H1 (cell line): ENCODE measurements at regions not wholly inside any gene's neighbourhood (a gene's known extent, or its start where the extent isn't known, plus 50 kb on each side); places are given as distances from the start of the nearest gene placed in this dataset.

Experiments
- CTCF ChIA-PET: fragments of 300-600 bp; sonication (Branson Sonifier 250); formaldehyde crosslinking; loops from one replicate; lab custom pipeline; 2021; ENCODE audit not compliant: partially characterized antibody; lab: Charles Lee
- POLR2A ChIA-PET: fragments of 300-600 bp; sonication (Branson Sonifier 250); formaldehyde crosslinking; loops from one replicate; lab custom pipeline; 2021; ENCODE audit warnings: inconsistent platforms; ENCODE audit not compliant: partially characterized antibody; lab: Charles Lee
- DNase-seq, 2 experiments: peaks; one replicate each; pipeline versions ENCODE4 v3.0.0 to v3.0.0-alpha.2; 2010 to 2022; ENCODE audit warnings: low spot score in 2 of 2, low read depth in 1 of 2, mixed read lengths in 1 of 2
- FAIRE-seq: peaks from 2 replicates; lab custom pipeline; 2011; peaks lifted over from hg19 to GRCh38; lab: Jason Lieb, UNC
- H2AFZ ChIP-seq: 2 replicates; pipeline ENCODE4 v1.8.1; 2012; ENCODE audit warnings: low read length, inconsistent platforms
- H2AK5ac ChIP-seq: 2 replicates; pipeline ENCODE4 v1.6.1; 2013; ENCODE audit warnings: low read depth, low read length
- H2BK120ac ChIP-seq: replicated peaks from 2 replicates; pipeline ENCODE3; 2013; ENCODE audit warnings: low read depth, low read length, inconsistent platforms
- H2BK12ac ChIP-seq: 2 replicates; pipeline ENCODE4 v1.6.1; 2013; ENCODE audit warnings: low read depth, low read length
- H2BK15ac ChIP-seq: 2 replicates; pipeline ENCODE4 v1.6.1; 2013; ENCODE audit warnings: low read length
- H2BK20ac ChIP-seq: 2 replicates; pipeline ENCODE4 v1.6.1; 2013; ENCODE audit warnings: low read length
- H2BK5ac ChIP-seq: 2 replicates; pipeline ENCODE4 v1.6.1; 2013; ENCODE audit warnings: low read depth, low read length
- H3K14ac ChIP-seq: 2 replicates; pipeline ENCODE4 v1.6.1; 2013; ENCODE audit warnings: inconsistent platforms; ENCODE audit not compliant: insufficient read length
- H3K18ac ChIP-seq: 2 replicates; pipeline ENCODE4 v1.6.1; 2013; ENCODE audit warnings: low read length; ENCODE audit errors: extremely low read depth
- H3K23ac ChIP-seq: 2 replicates; pipeline ENCODE4 v1.6.1; 2013; ENCODE audit warnings: inconsistent platforms; ENCODE audit not compliant: insufficient read length
- H3K23me2 ChIP-seq: 2 replicates; pipeline ENCODE4 v1.6.1; 2013; ENCODE audit warnings: low read depth, low read length
- H3K27ac ChIP-seq: 2 replicates; pipeline ENCODE4 v1.6.1; 2011; ENCODE audit warnings: low read depth, low read length, inconsistent platforms
- H3K27me3 ChIP-seq, 4 experiments: replicated peaks in 1 of 4; 1 replicate in 1 of 4; 2 replicates in 3 of 4; pipeline versions ENCODE4 v1.6.1 to v1.8.1; 2011 to 2013; ENCODE audit warnings: low read length in 3 of 4, mild to moderate bottlenecking in 3 of 4, inconsistent platforms in 2 of 4, mixed read lengths in 2 of 4, moderate library complexity in 1 of 4; ENCODE audit not compliant: control insufficient read depth in 3 of 4, insufficient read depth in 3 of 4; ENCODE audit errors: extremely low read depth in 1 of 4
- H3K36me3 ChIP-seq, 4 experiments: 2 replicates each; pipeline versions ENCODE4 v1.6.1 to v1.8.1; 2011 to 2013; ENCODE audit warnings: mild to moderate bottlenecking in 4 of 4, low read length in 3 of 4, moderate library complexity in 2 of 4, control low read depth in 1 of 4, inconsistent platforms in 1 of 4; ENCODE audit not compliant: insufficient read depth in 4 of 4, control insufficient read depth in 2 of 4
- H3K4ac ChIP-seq: replicated peaks from 2 replicates; pipeline ENCODE3; 2013; ENCODE audit warnings: low read length, low read depth, mixed read lengths, inconsistent platforms; ENCODE audit not compliant: insufficient read length
- H3K4me1 ChIP-seq, 4 experiments: replicated peaks in 1 of 4; 1 replicate in 1 of 4; 2 replicates in 3 of 4; pipeline versions ENCODE4 v1.6.1 to v1.8.1; 2011 to 2013; ENCODE audit warnings: low read length in 3 of 4, inconsistent platforms in 2 of 4, mixed read lengths in 1 of 4; ENCODE audit not compliant: insufficient read depth in 4 of 4, control insufficient read depth in 3 of 4
- H3K4me2 ChIP-seq, 2 experiments: 2 replicates each; pipeline versions ENCODE4 v1.6.1 to v1.8.1; 2011 to 2013; ENCODE audit warnings: low read depth in 2 of 2, low read length in 2 of 2, control low read depth in 1 of 2, inconsistent platforms in 1 of 2, mild to moderate bottlenecking in 1 of 2; ENCODE audit not compliant: insufficient read depth in 1 of 2
- H3K4me3 ChIP-seq, 4 experiments: fragments of 200-600, 300-600 bp in 1 of 4; sonication (generic), shearing (Covaris generic), sonication (Bioruptor Twin) in 1 of 4; 2 replicates each; pipeline versions ENCODE4 v1.5.1 to v1.8.1; 2011 to 2016; ENCODE audit warnings: low read length in 4 of 4, low read depth in 3 of 4, control low read depth in 2 of 4, inconsistent platforms in 2 of 4, mild to moderate bottlenecking in 2 of 4, mixed read lengths in 1 of 4, moderate library complexity in 1 of 4; ENCODE audit not compliant: insufficient read depth in 2 of 4; ENCODE audit errors: extremely low read depth in 1 of 4
- H3K56ac ChIP-seq: replicated peaks from 2 replicates; pipeline ENCODE3; 2013; ENCODE audit warnings: low read depth, mild to moderate bottlenecking, mixed read lengths, low read length, inconsistent platforms; ENCODE audit not compliant: insufficient read length
- H3K79me1 ChIP-seq: 2 replicates; pipeline ENCODE4 v1.6.1; 2013; ENCODE audit warnings: low read depth, low read length, control low read depth
- H3K79me2 ChIP-seq, 2 experiments: 2 replicates each; pipeline versions ENCODE4 v1.6.1 to v1.8.1; 2012 to 2013; ENCODE audit warnings: low read length in 2 of 2, mild to moderate bottlenecking in 2 of 2, inconsistent platforms in 1 of 2; ENCODE audit not compliant: insufficient read depth in 2 of 2, control insufficient read depth in 1 of 2
- H3K9ac ChIP-seq, 4 experiments: replicated peaks in 1 of 4; 1 replicate in 1 of 4; 2 replicates in 3 of 4; pipeline versions ENCODE4 v1.6.1 to v1.8.1; 2011 to 2013; ENCODE audit warnings: low read depth in 3 of 4, low read length in 3 of 4, control low read depth in 2 of 4, mild to moderate bottlenecking in 2 of 4, moderate library complexity in 2 of 4, inconsistent platforms in 1 of 4; ENCODE audit errors: extremely low read depth in 1 of 4
- H3K9me3 ChIP-seq, 2 experiments: 2 replicates each; pipeline versions ENCODE4 v1.6.1 to v1.8.1; 2012 to 2013; ENCODE audit warnings: mild to moderate bottlenecking in 2 of 2, moderate library complexity in 2 of 2, control low read depth in 1 of 2, inconsistent platforms in 1 of 2, low read depth in 1 of 2, low read length in 1 of 2, mixed read lengths in 1 of 2; ENCODE audit not compliant: insufficient read depth in 2 of 2
- H4K20me1 ChIP-seq, 2 experiments: replicated peaks in 1 of 2; 2 replicates each; pipeline versions ENCODE3 to v1.8.1; 2011 to 2013; ENCODE audit warnings: inconsistent platforms in 2 of 2, low read length in 2 of 2, mild to moderate bottlenecking in 1 of 2; ENCODE audit not compliant: insufficient read depth in 2 of 2, control insufficient read depth in 1 of 2
- H4K5ac ChIP-seq: 2 replicates; pipeline ENCODE4 v1.6.1; 2013; ENCODE audit warnings: low read length, low read depth, mixed read lengths, inconsistent platforms; ENCODE audit not compliant: insufficient read length
- H4K8ac ChIP-seq: 2 replicates; pipeline ENCODE4 v1.8.0; 2013; ENCODE audit warnings: mild to moderate bottlenecking, moderate library complexity, low read length, inconsistent platforms; ENCODE audit not compliant: insufficient read depth; ENCODE audit errors: extremely low read depth
- H4K91ac ChIP-seq: replicated peaks from 2 replicates; pipeline ENCODE3; 2013; ENCODE audit warnings: low read length, mixed read lengths, inconsistent platforms; ENCODE audit not compliant: insufficient read length
- BACH1 ChIP-seq: IDR thresholded peaks from 2 replicates; pipeline ENCODE4 v1.6.1; 2012; ENCODE audit warnings: low read length, improper control_type of control experiment
- POU5F1 ChIP-seq: IDR thresholded peaks from 2 replicates; pipeline ENCODE4 v1.6.1; 2011; ENCODE audit warnings: low read depth, mild to moderate bottlenecking, low read length, moderate library complexity
- WGBS, 2 experiments: shearing (Covaris generic) in 1 of 2; methylation state at CpG; one replicate each; pipeline versions ENCODE4 v1.1.6 to v1.1.7; 2013 to 2015; ENCODE audit warnings: low lambda C conversion rate in 2 of 2, mixed read lengths in 2 of 2, inconsistent platforms in 1 of 2, low coverage in 1 of 2, missing lambda C conversion rate in 1 of 2; ENCODE audit not compliant: insufficient replicate concordance in 2 of 2, insufficient coverage in 1 of 2, insufficient read length in 1 of 2; ENCODE audit errors: extremely low coverage in 1 of 2, missing lambda C conversion rate in 1 of 2; 5-methylcytosine and 5-hydroxymethylcytosine counted together

DNA sequence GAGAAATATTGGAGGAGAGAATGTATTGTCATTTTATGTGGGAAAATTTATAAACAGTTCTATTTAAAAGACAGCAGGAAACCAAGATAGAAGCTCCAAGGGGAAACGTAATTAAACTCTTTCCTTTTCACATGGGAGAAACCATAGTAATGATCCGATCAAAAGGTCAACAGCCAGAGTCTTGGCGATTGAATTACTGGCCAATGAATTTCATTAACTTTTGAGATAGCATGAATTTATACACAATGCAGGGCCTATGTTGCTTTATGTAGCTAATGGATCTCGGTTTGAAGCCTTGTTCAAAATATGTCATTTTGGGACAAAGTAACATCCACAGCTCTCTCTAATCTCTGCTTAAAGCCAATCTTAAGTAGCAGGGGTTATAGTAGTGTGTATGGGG lies 897.5 kb upstream of the NDST4 start:
- Histone ChIP-seq H3K27me3 (no peaks in the 10 kb centered on the region), H2BK120ac (no peak overlapping the region), H3K56ac (no peak overlapping the region), H4K20me1 (no peaks in the 10 kb centered on the region), H2BK20ac (no peak overlapping the region), H4K91ac (no peak overlapping the region), H3K4me2 (no peak overlapping the region), H4K8ac (no peak overlapping the region), H2BK12ac (no peak overlapping the region), H3K9ac (no peak overlapping the region), H3K4ac (no peak overlapping the region), H4K5ac (no peak overlapping the region), H3K4me3 (no peak overlapping the region), H3K23me2 (no peaks in the 10 kb centered on the region), H2AK5ac (no peak overlapping the region), H3K79me1 (no peaks in the 10 kb centered on the region), H3K36me3 (peaks cover 0 to 2% (median 0%) of the 10 kb centered on the region in 4 experiments; a peak in 2 of 8 replicates), H3K27ac (no peak overlapping the region), H3K4me1 (no peaks in the 10 kb centered on the region), H2BK15ac (no peak overlapping the region), H3K18ac (no peak overlapping the region), H3K9me3 (peaks cover 18 to 22% of the 10 kb centered on the region in 2 experiments), H3K23ac (no peak overlapping the region), H3K79me2 (no peaks in the 10 kb centered on the region), H2BK5ac (no peak overlapping the region), H3K14ac (no peak overlapping the region), H2AFZ (no peak overlapping the region)
- CTCF ChIA-PET = interaction anchor here (0.8 to 1.7 kb wide), 2 partner anchors 13 to 14 kb away, joined by 3 to 4 read pairs; no protein-coding TSS in a partner anchor
- FAIRE-seq (no peak), DNase-seq (no peak)
- TF ChIP-seq BACH1 = no peak
- no peak for TF ChIP-seq POU5F1
- WGBS, 2 experiments = 87% methylated on average over 4 of the region's 4 CpGs; no CpG with 5 or more reads in 1 of the 2 experiments
- POLR2A ChIA-PET = no interaction called here
